CD8-positive, alpha-beta memory T cell (primary cell): ENCODE measurements at regions not wholly inside any gene's neighbourhood (a gene's known extent, or its start where the extent isn't known, plus 50 kb on each side); places are given as distances from the start of the nearest gene placed in this dataset.

Source experiments
- CTCF ChIA-PET: fragments of 350-600 bp; sonication (Branson Sonifier 250); formaldehyde crosslinking; loops from one replicate; lab custom pipeline; 2021; ENCODE audit warnings: antibody characterized with exemption; lab: Charles Lee
- POLR2A ChIA-PET: fragments of 350-600 bp; sonication (Branson Sonifier 250); formaldehyde crosslinking; loops from one replicate; lab custom pipeline; 2021; ENCODE audit warnings: antibody characterized with exemption; lab: Charles Lee
- DNase-seq, 5 donors: peaks; one replicate each; pipeline versions ENCODE4 v3.0.0 to v3.0.0-alpha.2; 2020 to 2022; ENCODE audit warnings: mixed read lengths in 1 of 5
- H3K27ac ChIP-seq: one replicate; pipeline ENCODE4 v1.7.0; 2013; ENCODE audit warnings: low read depth, mild to moderate bottlenecking, low read length, moderate library complexity
- H3K27me3 ChIP-seq: 2 replicates; pipeline ENCODE4 v1.7.0; 2013; ENCODE audit warnings: low read length, mild to moderate bottlenecking; ENCODE audit not compliant: insufficient read depth, poor library complexity, severe bottlenecking
- H3K36me3 ChIP-seq: 2 replicates; pipeline ENCODE4 v1.7.0; 2013; ENCODE audit warnings: mild to moderate bottlenecking, low read length, moderate library complexity; ENCODE audit not compliant: insufficient read depth
- H3K4me1 ChIP-seq: 2 replicates; pipeline ENCODE4 v1.7.0; 2013; ENCODE audit warnings: mild to moderate bottlenecking, low read length, moderate library complexity; ENCODE audit not compliant: insufficient read depth
- H3K4me3 ChIP-seq: 2 replicates; pipeline ENCODE4 v1.7.0; 2013; ENCODE audit warnings: mild to moderate bottlenecking, low read length
- H3K9me3 ChIP-seq: 2 replicates; pipeline ENCODE4 v1.7.0; 2013; ENCODE audit warnings: mild to moderate bottlenecking, low read length
- H3K27ac Mint-ChIP-seq, 8 donors: one replicate each; pipeline ENCODE4 v1.8.0; 2020 to 2021; ENCODE audit warnings: mixed read lengths in 8 of 8, mild to moderate bottlenecking in 6 of 8, inconsistent platforms in 3 of 8, moderate library complexity in 3 of 8
- H3K27me3 Mint-ChIP-seq, 2 donors: one replicate each; pipeline ENCODE4 v1.8.0; 2020 to 2021; ENCODE audit warnings: mixed read lengths in 2 of 2, mild to moderate bottlenecking in 1 of 2, moderate library complexity in 1 of 2
- H3K36me3 Mint-ChIP-seq, 3 donors: one replicate each; pipeline ENCODE4 v1.8.0; 2020 to 2021; ENCODE audit warnings: mixed read lengths in 3 of 3, inconsistent platforms in 1 of 3, mild to moderate bottlenecking in 1 of 3
- H3K4me1 Mint-ChIP-seq, 3 donors: one replicate each; pipeline ENCODE4 v1.8.0; 2020 to 2021; ENCODE audit warnings: mixed read lengths in 3 of 3, inconsistent platforms in 1 of 3, mild to moderate bottlenecking in 1 of 3
- H3K4me3 Mint-ChIP-seq, 7 donors: one replicate each; pipeline ENCODE4 v1.8.0; 2020 to 2021; ENCODE audit warnings: mixed read lengths in 7 of 7, mild to moderate bottlenecking in 6 of 7, moderate library complexity in 4 of 7, inconsistent platforms in 2 of 7
- H3K9me3 Mint-ChIP-seq, 5 donors: one replicate each; pipeline ENCODE4 v1.8.0; 2020 to 2022; ENCODE audit warnings: mixed read lengths in 5 of 5, mild to moderate bottlenecking in 3 of 5, moderate library complexity in 2 of 5, inconsistent platforms in 1 of 5

DNA sequence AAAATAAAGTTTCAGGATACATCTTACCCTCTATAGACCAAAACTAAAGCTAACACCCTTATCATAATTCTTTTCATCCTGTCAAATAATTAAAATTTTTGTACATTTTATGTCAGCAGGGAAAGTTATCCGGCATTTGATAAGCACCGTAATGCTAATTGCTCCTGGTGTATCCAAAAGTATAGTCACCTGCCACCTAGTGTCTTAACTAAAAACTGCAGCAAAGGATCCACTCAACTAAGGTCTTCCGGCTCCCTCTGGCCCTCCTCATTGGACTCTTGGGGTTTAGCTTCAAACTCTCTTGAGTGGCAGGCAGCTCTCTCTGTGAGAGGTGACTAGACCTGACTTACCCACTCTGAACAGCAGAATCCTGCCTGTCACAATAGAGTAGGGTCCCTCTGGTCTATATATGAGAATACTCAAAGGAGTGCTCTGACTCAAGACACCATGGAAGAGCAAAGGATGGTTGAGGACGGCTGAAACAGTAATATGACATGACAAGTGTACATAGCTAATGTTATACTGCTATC, 60.4 kb upstream of the CAST start:
- Histone ChIP-seq H3K4me1 (no peaks in the 10 kb centered on the region), H3K27me3 (no peaks in the 10 kb centered on the region), H3K27ac (no peak overlapping the region), H3K36me3 (no peaks in the 10 kb centered on the region), H3K9me3 (no peaks in the 10 kb centered on the region), H3K4me3 (no peak overlapping the region)
- Mint-ChIP-seq H3K27ac (no peak overlapping the region), H3K4me3 (no peak overlapping the region), H3K9me3 (no peaks in the 10 kb centered on the region), H3K4me1 (peaks cover 2 to 3% (median 2%) of the 10 kb centered on the region in 3 donors), H3K36me3 (no peaks in the 10 kb centered on the region), H3K27me3 (peaks cover 5 to 13% of the 10 kb centered on the region in 2 donors)
- peak; percentile 24 to 62 (median 52) for DNase-seq
- CTCF ChIA-PET, result interaction anchor here (0.7 to 7.4 kb wide), 29 partner anchors 9 to 746 kb away, joined by 3 to 132 read pairs (median 4); partner anchors contain the start of gene ELL2
- POLR2A ChIA-PET, result no interaction called here

GRCh38 chr5:96602776-96603175, 59.4 kb upstream of the CAST start:
- peaks cover 5 to 13% of the 10 kb centered on the region in 2 donors for H3K27me3 Mint-ChIP-seq
- Histone ChIP-seq H3K4me3 (no peak overlapping the region), H3K27ac (no peak overlapping the region), H3K27me3 (no peaks in the 10 kb centered on the region), H3K36me3 (no peaks in the 10 kb centered on the region), H3K4me1 (no peaks in the 10 kb centered on the region), H3K9me3 (no peaks in the 10 kb centered on the region)
- H3K4me1 Mint-ChIP-seq, result peaks cover 0 to 2% (median 2%) of the 10 kb centered on the region in 3 donors
- ChIA-PET CTCF (interaction anchor here (1.1 to 7.4 kb wide), 6 partner anchors 15 to 745 kb away, joined by 3 to 132 read pairs (median 6); no protein-coding TSS in a partner anchor), POLR2A (no interaction called here)
- no peak for DNase-seq
- H3K9me3 Mint-ChIP-seq, result no peaks in the 10 kb centered on the region
- no peak overlapping the region for H3K4me3 Mint-ChIP-seq
- H3K27ac Mint-ChIP-seq, result no peak overlapping the region
- H3K36me3 Mint-ChIP-seq, result no peaks in the 10 kb centered on the region

DNA sequence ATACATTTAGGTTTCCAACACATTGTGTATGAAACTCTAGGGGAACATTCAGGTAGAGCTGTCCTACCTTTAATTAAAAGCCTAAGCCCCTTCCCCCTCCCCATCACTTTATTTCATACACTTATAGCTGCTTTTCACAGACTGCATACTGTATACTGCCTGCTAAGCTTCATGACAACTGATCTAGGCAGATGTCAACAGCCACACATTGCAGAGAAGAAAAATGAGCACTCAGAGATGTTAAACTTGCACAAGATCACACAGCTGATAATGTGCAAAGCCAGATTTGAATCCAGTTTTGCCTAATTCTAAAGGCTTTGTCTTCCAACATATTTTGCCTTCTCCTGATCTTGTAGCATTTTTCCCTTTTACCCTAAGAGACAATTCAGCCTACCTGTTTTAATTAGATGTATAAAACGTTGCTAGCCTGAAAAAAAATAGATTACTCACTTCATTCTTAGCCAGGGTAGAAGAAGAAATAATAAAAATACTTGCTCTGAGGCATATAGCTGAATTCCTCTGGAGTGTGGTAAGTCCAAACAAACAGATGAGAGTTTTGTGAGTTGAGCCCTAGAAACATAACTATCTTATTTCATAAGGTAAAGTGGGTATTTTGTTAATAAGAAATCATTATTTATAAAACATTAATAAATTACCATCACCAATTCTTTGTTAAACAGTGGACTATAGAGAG, 56.9 kb upstream of the CAST start:
- Histone ChIP-seq H3K27me3 (no peaks in the 10 kb centered on the region), H3K36me3 (no peaks in the 10 kb centered on the region), H3K27ac (no peak overlapping the region), H3K4me1 (no peaks in the 10 kb centered on the region), H3K4me3 (no peak overlapping the region), H3K9me3 (no peaks in the 10 kb centered on the region)
- Mint-ChIP-seq H3K4me1 (peaks cover 0 to 2% (median 2%) of the 10 kb centered on the region in 3 donors), H3K27me3 (peaks cover 6 to 13% of the 10 kb centered on the region in 2 donors), H3K27ac (no peak overlapping the region), H3K9me3 (no peaks in the 10 kb centered on the region), H3K4me3 (no peak overlapping the region), H3K36me3 (no peaks in the 10 kb centered on the region)
- ChIA-PET POLR2A (no interaction called here), CTCF (interaction anchor here (1.7 to 2.2 kb wide), 2 partner anchors 260 to 262 kb away, joined by 3 to 12 read pairs; no protein-coding TSS in a partner anchor)
- no peak for DNase-seq

DNA sequence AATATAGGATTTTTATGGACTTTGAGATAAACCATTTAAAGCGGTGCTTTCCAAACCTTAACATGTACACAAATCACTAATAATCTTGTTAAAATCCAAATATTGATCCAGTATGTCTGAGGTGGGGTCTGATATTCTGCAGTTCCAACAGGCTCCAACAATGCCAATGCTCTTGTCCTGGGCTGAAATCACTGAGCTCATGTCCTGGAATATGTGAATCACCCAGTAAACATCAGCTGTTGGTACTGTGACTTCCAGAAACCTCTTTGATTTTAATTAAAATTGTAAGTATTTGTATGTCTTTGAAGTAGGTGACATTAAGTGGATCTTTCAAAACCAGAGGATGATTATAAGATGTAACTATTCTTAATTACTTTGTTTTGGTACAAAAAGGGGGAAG, 52.8 kb upstream of the CAST start:
- Mint-ChIP-seq H3K36me3 (no peaks in the 10 kb centered on the region), H3K4me3 (no peak overlapping the region), H3K4me1 (peaks cover 4 to 5% (median 4%) of the 10 kb centered on the region in 3 donors), H3K9me3 (no peaks in the 10 kb centered on the region), H3K27me3 (peaks cover 9 to 21% of the 10 kb centered on the region in 2 donors), H3K27ac (no peak overlapping the region)
- Histone ChIP-seq H3K9me3 (no peaks in the 10 kb centered on the region), H3K36me3 (no peaks in the 10 kb centered on the region), H3K4me1 (peaks cover 3% of the 10 kb centered on the region), H3K27me3 (no peaks in the 10 kb centered on the region), H3K4me3 (no peak overlapping the region), H3K27ac (no peak overlapping the region)
- DNase-seq, result no peak
- POLR2A ChIA-PET, result no interaction called here
- CTCF ChIA-PET, result no interaction called here

GRCh38 chr5:96610747-96611146, 51.4 kb upstream of the CAST start:
- no peak overlapping the region for H3K27ac ChIP-seq
- no peak overlapping the region for H3K4me3 ChIP-seq
- Mint-ChIP-seq H3K4me1 (peaks cover 4 to 6% (median 5%) of the 10 kb centered on the region in 3 donors), H3K27me3 (peaks cover 9 to 24% of the 10 kb centered on the region in 2 donors), H3K9me3 (no peaks in the 10 kb centered on the region), H3K27ac (no peak overlapping the region), H3K36me3 (no peaks in the 10 kb centered on the region), H3K4me3 (no peak overlapping the region)
- H3K27me3 ChIP-seq, result no peaks in the 10 kb centered on the region
- ChIA-PET CTCF (interaction anchor here (1.3 kb wide), 1 partner anchor 9 kb away, joined by 3 read pairs; no protein-coding TSS in a partner anchor), POLR2A (no interaction called here)
- peaks cover 3% of the 10 kb centered on the region for H3K4me1 ChIP-seq
- DNase-seq, result no peak
- no peaks in the 10 kb centered on the region for H3K36me3 ChIP-seq
- no peaks in the 10 kb centered on the region for H3K9me3 ChIP-seq

DNA sequence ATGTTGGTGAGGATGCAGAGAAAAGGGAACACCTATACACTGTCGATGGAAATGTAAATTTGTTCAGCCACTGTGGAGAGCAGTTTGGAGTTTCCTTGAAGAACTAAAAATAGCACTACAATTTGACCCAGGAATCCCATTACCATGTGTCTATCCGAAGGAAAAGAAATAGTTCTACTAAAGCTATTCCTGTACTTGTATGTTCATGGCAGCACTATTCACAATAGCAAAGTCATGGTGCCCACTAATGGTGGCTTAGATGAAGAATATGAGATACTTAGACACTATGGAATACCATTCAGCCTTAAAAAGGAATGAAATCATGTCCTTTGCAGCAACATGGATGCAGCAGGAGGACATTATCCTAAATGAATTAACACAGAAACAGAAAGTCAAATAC, 50.2 kb upstream of the CAST start:
- ChIA-PET POLR2A (no interaction called here), CTCF (no interaction called here)

More for the DNA sequence above, 50.2 kb upstream of the CAST start:
- Histone ChIP-seq H3K27ac (no peak overlapping the region), H3K27me3 (no peaks in the 10 kb centered on the region), H3K4me1 (peaks cover 3% of the 10 kb centered on the region), H3K9me3 (no peaks in the 10 kb centered on the region), H3K36me3 (no peaks in the 10 kb centered on the region), H3K4me3 (no peak overlapping the region)
- H3K9me3 Mint-ChIP-seq, result no peaks in the 10 kb centered on the region
- DNase-seq, result no peak
- H3K4me1 Mint-ChIP-seq, result peaks cover 4 to 6% (median 5%) of the 10 kb centered on the region in 3 donors
- H3K27ac Mint-ChIP-seq, result no peak overlapping the region
- H3K36me3 Mint-ChIP-seq, result no peaks in the 10 kb centered on the region
- peaks cover 9 to 24% of the 10 kb centered on the region in 2 donors for H3K27me3 Mint-ChIP-seq
- H3K4me3 Mint-ChIP-seq, result no peak overlapping the region
